ENCODE measurements at regions not wholly inside any gene's neighbourhood (a gene's known extent, or its start where the extent isn't known, plus 50 kb on each side); places are given as distances from the start of the nearest gene placed in this dataset.

GRCh38 chr12:42828836-42829235 lies 239.3 kb upstream of the PRICKLE1 start:
- TF ChIP-seq, protein P1, sequence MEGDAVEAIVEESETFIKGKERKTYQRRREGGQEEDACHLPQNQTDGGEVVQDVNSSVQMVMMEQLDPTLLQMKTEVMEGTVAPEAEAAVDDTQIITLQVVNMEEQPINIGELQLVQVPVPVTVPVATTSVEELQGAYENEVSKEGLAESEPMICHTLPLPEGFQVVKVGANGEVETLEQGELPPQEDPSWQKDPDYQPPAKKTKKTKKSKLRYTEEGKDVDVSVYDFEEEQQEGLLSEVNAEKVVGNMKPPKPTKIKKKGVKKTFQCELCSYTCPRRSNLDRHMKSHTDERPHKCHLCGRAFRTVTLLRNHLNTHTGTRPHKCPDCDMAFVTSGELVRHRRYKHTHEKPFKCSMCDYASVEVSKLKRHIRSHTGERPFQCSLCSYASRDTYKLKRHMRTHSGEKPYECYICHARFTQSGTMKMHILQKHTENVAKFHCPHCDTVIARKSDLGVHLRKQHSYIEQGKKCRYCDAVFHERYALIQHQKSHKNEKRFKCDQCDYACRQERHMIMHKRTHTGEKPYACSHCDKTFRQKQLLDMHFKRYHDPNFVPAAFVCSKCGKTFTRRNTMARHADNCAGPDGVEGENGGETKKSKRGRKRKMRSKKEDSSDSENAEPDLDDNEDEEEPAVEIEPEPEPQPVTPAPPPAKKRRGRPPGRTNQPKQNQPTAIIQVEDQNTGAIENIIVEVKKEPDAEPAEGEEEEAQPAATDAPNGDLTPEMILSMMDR (IDR thresholded peaks at IDR 0.05), result no peak
- TF ChIP-seq POLR2A (IDR thresholded peaks at IDR 0.05), result no peak

All from tibial nerve (tissue), 3 donors.